K562 (cell line): ENCODE measurements at regions not wholly inside any gene's neighbourhood (a gene's known extent, or its start where the extent isn't known, plus 50 kb on each side); places are given as distances from the start of the nearest gene placed in this dataset.

Experiments used
- ATAC-seq: fragments of 200-7000 bp; cut with Tn5 transposase; 3 replicates; pipeline ENCODE4 v1.9.1; 2020; ENCODE audit warnings: moderate library complexity
- BruUV-seq: library from RNA; stranded (reverse); fragments of 400-500 nt; replicated peaks from 2 replicates; lab custom pipeline; 2021; lab: Mats Ljungman, UMichigan
- CTCF ChIA-PET: fragments of 300-600 bp; formaldehyde crosslinking; extraction: SDS; loops from one replicate; lab custom pipeline; 2021; ENCODE audit warnings: low intra/inter-chr PET ratio; lab: Yijun Ruan, JAX
- POLR2A ChIA-PET: fragments of 300-600, 350-650 bp; sonication (Branson Sonifier 250); formaldehyde crosslinking; extraction: SDS; loops from one replicate; lab custom pipeline; 2021; ENCODE audit warnings: antibody characterized with exemption, inconsistent platforms; lab: Yijun Ruan, JAX
- DNase-seq, 4 experiments: peaks; one replicate each; pipeline versions ENCODE4 v3.0.0 to v3.0.0-alpha.2; 2011 to 2018; ENCODE audit warnings: low spot score in 3 of 4, mixed read lengths in 3 of 4; ENCODE audit errors: extremely low read depth in 1 of 4
- FAIRE-seq: peaks from 2 replicates; lab custom pipeline; 2011; peaks lifted over from hg19 to GRCh38; lab: Jason Lieb, UNC
- H2AFZ ChIP-seq: 2 replicates; pipeline ENCODE4 v1.6.0; 2011; ENCODE audit warnings: low read depth, low read length, control low read depth, inconsistent platforms
- H3K27ac ChIP-seq: fragments of 200-600 bp; 3 replicates; pipeline ENCODE4 v1.8.0; 2011; ENCODE audit warnings: low read depth, mild to moderate bottlenecking, control low read depth, inconsistent platforms, low read length, moderate library complexity, mixed read lengths; ENCODE audit errors: extremely low read depth
- H3K27me3 ChIP-seq, 2 experiments: fragments of 300-600 bp in 1 of 2; 2 replicates in 1 of 2; 3 replicates in 1 of 2; pipeline versions ENCODE4 v1.6.0 to v1.8.0; 2011; ENCODE audit warnings: inconsistent platforms in 2 of 2, low read length in 2 of 2, mild to moderate bottlenecking in 1 of 2, mixed read lengths in 1 of 2, moderate library complexity in 1 of 2; ENCODE audit not compliant: control insufficient read depth in 2 of 2, insufficient read depth in 2 of 2
- H3K36me3 ChIP-seq: fragments of 300-600 bp; 3 replicates; pipeline ENCODE4 v1.8.0; 2011; ENCODE audit warnings: mild to moderate bottlenecking, low read length, inconsistent platforms; ENCODE audit not compliant: control insufficient read depth, insufficient read depth
- H3K4me1 ChIP-seq, 2 experiments: fragments of 200-600 bp in 1 of 2; replicated peaks in 1 of 2; 2 replicates in 1 of 2; 3 replicates in 1 of 2; pipeline versions ENCODE4 v1.5.1 to v1.8.0; 2011; ENCODE audit warnings: inconsistent platforms in 2 of 2, low read length in 2 of 2, mild to moderate bottlenecking in 1 of 2, mixed read lengths in 1 of 2, moderate library complexity in 1 of 2; ENCODE audit not compliant: control insufficient read depth in 2 of 2, insufficient read depth in 2 of 2
- H3K4me2 ChIP-seq: 2 replicates; pipeline ENCODE4 v1.6.1; 2011; ENCODE audit warnings: low read length, control low read depth, inconsistent platforms, mixed read lengths; ENCODE audit not compliant: insufficient read depth
- H3K4me3 ChIP-seq: fragments of 200-600 bp; sonication (generic), shearing (Covaris generic); 2 replicates; pipeline ENCODE4 v1.5.1; 2016; ENCODE audit warnings: control low read depth, inconsistent platforms
- H3K79me2 ChIP-seq: fragments of 200-600 bp; 3 replicates; pipeline ENCODE4 v1.8.0; 2011; ENCODE audit warnings: low read length, inconsistent platforms; ENCODE audit not compliant: control insufficient read depth, insufficient read depth
- H3K9ac ChIP-seq, 2 experiments: 2 replicates each; pipeline versions ENCODE4 v1.6.0 to v1.6.1; 2011; ENCODE audit warnings: low read depth in 2 of 2, low read length in 2 of 2, control low read depth in 1 of 2, inconsistent platforms in 1 of 2, mild to moderate bottlenecking in 1 of 2, mixed read lengths in 1 of 2; ENCODE audit not compliant: insufficient read depth in 1 of 2
- H3K9me1 ChIP-seq: one replicate; pipeline ENCODE4 v1.6.0; 2011; ENCODE audit warnings: inconsistent platforms, mild to moderate bottlenecking, low read length, moderate library complexity; ENCODE audit not compliant: control insufficient read depth, insufficient read depth
- H3K9me3 ChIP-seq: replicated peaks from 2 replicates; pipeline ENCODE4 v1.5.1; 2011; ENCODE audit warnings: low read depth, low read length, inconsistent platforms; ENCODE audit not compliant: control insufficient read depth, insufficient read depth
- H4K20me1 ChIP-seq: replicated peaks from 2 replicates; pipeline ENCODE4 v1.6.1; 2011; ENCODE audit warnings: low read length, inconsistent platforms, mixed read lengths; ENCODE audit not compliant: control insufficient read depth, insufficient read depth
- CTCF ChIP-seq, 3 experiments: IDR thresholded peaks in 2 of 3; conservative IDR thresholded peaks in 1 of 3; 2 replicates each; pipeline ENCODE4 v1.5.1; 2011 to 2012; ENCODE audit warnings: low read length in 3 of 3, mild to moderate bottlenecking in 3 of 3, control low read depth in 2 of 3, improper control_type of control experiment in 1 of 3, inconsistent platforms in 1 of 3, low read depth in 1 of 3, mixed read lengths in 1 of 3, moderate library complexity in 1 of 3; ENCODE audit not compliant: insufficient read depth in 2 of 3
- RAD21 ChIP-seq, 2 experiments: fragments of 250-450 bp in 1 of 2; fragments of 450-650 bp in 1 of 2; sonication (Bioruptor Pico) in 1 of 2; formaldehyde crosslinking in 1 of 2; IDR thresholded peaks in 1 of 2; conservative IDR thresholded peaks in 1 of 2; 2 replicates each; pipeline versions ENCODE4 v1.4.0 to v1.8.0; 2020 to 2022; ENCODE audit warnings: mild to moderate bottlenecking in 2 of 2, moderate library complexity in 1 of 2
- ZBTB26 ChIP-seq: fragments of 450-650 bp; formaldehyde crosslinking; IDR thresholded peaks from 2 replicates; pipeline ENCODE4 v1.4.0; 2022; ENCODE audit warnings: missing genetic modification characterization
- WGBS: fragments of 100-300 bp; shearing (Covaris generic); methylation state at CpG from one replicate; pipeline ENCODE4 v1.1.6; 2016; ENCODE audit warnings: low coverage, mixed read lengths; ENCODE audit not compliant: insufficient coverage; ENCODE audit errors: missing lambda C conversion rate; 5-methylcytosine and 5-hydroxymethylcytosine counted together
- in situ Hi-C: fragments of 300-500 bp; cut with MboI; formaldehyde crosslinking; loops from 4 replicates; pipeline ENCODE4 v1.15.0; 2018; ENCODE audit warnings: inconsistent platforms, mixed read lengths
- intact Hi-C: fragments of 100-400 bp; cut with micrococcal nuclease; formaldehyde crosslinking; loops from 2 replicates; pipeline ENCODE4 v1.14.2; 2022

GRCh38 chr1:14228677-14229076 is 369.8 kb upstream of the KAZN start:
- 0% methylated on average over 1 of the region's 1 CpG for WGBS
- in situ Hi-C loops, result no loop called here
- H2AFZ ChIP-seq, result no peak overlapping the region
- peak in 1 of 3 experiments; percentile 14; a peak in 1 of 6 replicates for TF ChIP-seq CTCF (IDR thresholded peaks at IDR 0.05 in 2 of 3, conservative IDR thresholded peaks at IDR 0.05 in 1 of 3; ENCODE audit: insufficient read depth in 2 of 3, low read depth in 1 of 3, low read length in 3 of 3)
- peak in 1 of 2 experiments; percentile 48; a peak in 2 of 4 replicates for TF ChIP-seq RAD21 (CRISPR knock-in tag; conservative IDR thresholded peaks at IDR 0.05 in 1 of 2, IDR thresholded peaks at IDR 0.05 in 1 of 2)
- TF ChIP-seq ZBTB26 (CRISPR knock-in tag), result no peak
- no peaks in the 10 kb centered on the region for H3K36me3 ChIP-seq
- ChIA-PET POLR2A (no interaction called here), CTCF (no interaction called here)
- H3K9me3 ChIP-seq, result no peaks in the 10 kb centered on the region
- H3K27me3 ChIP-seq, result no peaks in the 10 kb centered on the region
- no TSS peak for BruUV-seq
- intact Hi-C loops, result no loop called here
- H3K9me1 ChIP-seq, result no peaks in the 10 kb centered on the region
- ATAC-seq (0 out of 3 replicates have a peak, but pooled peaks have one; percentile 31), DNase-seq (peak in 2 of 4 experiments; percentile 9 to 12), FAIRE-seq (no peak)
- no peak overlapping the region for H3K27ac ChIP-seq
- H3K4me2 ChIP-seq, result no peak overlapping the region
- no peaks in the 10 kb centered on the region for H4K20me1 ChIP-seq
- H3K79me2 ChIP-seq, result no peaks in the 10 kb centered on the region
- no peak overlapping the region for H3K4me3 ChIP-seq
- H3K4me1 ChIP-seq, result no peaks in the 10 kb centered on the region
- H3K9ac ChIP-seq, result no peak overlapping the region
